SJCRH30 (cell line): ENCODE measurements at regions not wholly inside any gene's neighbourhood (a gene's known extent, or its start where the extent isn't known, plus 50 kb on each side); places are given as distances from the start of the nearest gene placed in this dataset.
"Not testable (repeated sequence)": the region's sequence is repeated elsewhere in the genome, so short reads cannot be mapped to it uniquely, and the experiment has no call there.

Experiments used
- DNase-seq, 2 experiments: peaks; one replicate each; pipeline ENCODE4 v3.0.0-alpha.2; 2015 to 2020
- H3K27ac ChIP-seq: fragments of 250-450 bp; sonication (Bioruptor Pico); 2 replicates; pipeline ENCODE4 v1.5.1; 2020; ENCODE audit warnings: mild to moderate bottlenecking, moderate library complexity
- H3K27me3 ChIP-seq: fragments of 250-450 bp; sonication (Bioruptor Pico); 2 replicates; pipeline ENCODE4 v1.5.1; 2020; ENCODE audit warnings: mild to moderate bottlenecking, moderate library complexity
- H3K36me3 ChIP-seq: fragments of 250-450 bp; sonication (Bioruptor Pico); 2 replicates; pipeline ENCODE4 v1.5.1; 2020; ENCODE audit warnings: mild to moderate bottlenecking, moderate library complexity
- H3K4me1 ChIP-seq: fragments of 250-450 bp; sonication (Bioruptor Pico); 2 replicates; pipeline ENCODE4 v1.5.1; 2020; ENCODE audit warnings: mild to moderate bottlenecking, moderate library complexity
- H3K4me3 ChIP-seq: fragments of 250-450 bp; sonication (Bioruptor Pico); 2 replicates; pipeline ENCODE4 v1.5.1; 2020; ENCODE audit warnings: mild to moderate bottlenecking, moderate library complexity
- H3K9me3 ChIP-seq: fragments of 250-450 bp; sonication (Bioruptor Pico); replicated peaks from 2 replicates; pipeline ENCODE4 v1.5.1; 2020; ENCODE audit warnings: mild to moderate bottlenecking, moderate library complexity

GRCh38 chr10:37479469-37479868 is 354.1 kb downstream of the ANKRD30A start:
- Histone ChIP-seq H3K27ac (peak overlapping the region; percentile 88), H3K4me3 (no peak overlapping the region), H3K9me3 (no peaks in the 10 kb centered on the region), H3K27me3 (no peaks in the 10 kb centered on the region), H3K36me3 (no peaks in the 10 kb centered on the region), H3K4me1 (peaks cover 40% of the 10 kb centered on the region)
- DNase-seq = no peak

DNA sequence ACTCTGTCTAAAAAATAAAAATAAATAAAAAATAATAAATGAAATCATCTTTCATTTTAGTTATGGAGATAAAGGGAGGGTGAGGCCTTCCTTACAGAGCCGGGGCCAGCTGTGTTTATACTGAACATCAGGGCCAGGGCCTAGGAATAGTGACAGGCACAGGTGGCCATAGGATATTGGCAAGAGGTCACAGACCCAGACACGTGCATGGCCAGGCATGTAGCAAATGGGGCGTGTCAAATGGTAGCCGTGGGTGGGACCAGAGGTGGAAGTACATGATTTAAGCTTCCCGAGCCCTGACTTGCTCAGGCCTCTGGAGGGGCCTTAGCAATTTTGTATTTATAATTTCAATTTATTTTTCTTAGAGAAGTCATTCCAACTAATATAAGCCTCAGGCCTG is 353.0 kb downstream of the ANKRD30A start:
- Histone ChIP-seq H3K4me3 (no peak overlapping the region), H3K27ac (peak overlapping the region; percentile 88), H3K9me3 (no peaks in the 10 kb centered on the region), H3K27me3 (no peaks in the 10 kb centered on the region), H3K4me1 (peaks cover 40% of the 10 kb centered on the region), H3K36me3 (no peaks in the 10 kb centered on the region)
- DNase-seq = peak; percentile 97 to 98

GRCh38 chr10:37476285-37476684 is 350.9 kb downstream of the ANKRD30A start:
- Histone ChIP-seq H3K27ac (no peak overlapping the region), H3K27me3 (no peaks in the 10 kb centered on the region), H3K4me3 (no peak overlapping the region), H3K9me3 (no peaks in the 10 kb centered on the region), H3K36me3 (no peaks in the 10 kb centered on the region), H3K4me1 (peaks cover 40% of the 10 kb centered on the region)
- DNase-seq = peak in 1 of 2 experiments; percentile 45

- peaks cover 32% of the 10 kb centered on the region for H3K4me1 ChIP-seq
- no peak overlapping the region for H3K4me3 ChIP-seq
- no peaks in the 10 kb centered on the region for H3K27me3 ChIP-seq
- no peak overlapping the region for H3K27ac ChIP-seq
- no peaks in the 10 kb centered on the region for H3K36me3 ChIP-seq
- DNase-seq = no peak
- H3K9me3 ChIP-seq = no peaks in the 10 kb centered on the region
Measured at GRCh38 chr10:37474645-37475044, 349.2 kb downstream of the ANKRD30A start.

DNA sequence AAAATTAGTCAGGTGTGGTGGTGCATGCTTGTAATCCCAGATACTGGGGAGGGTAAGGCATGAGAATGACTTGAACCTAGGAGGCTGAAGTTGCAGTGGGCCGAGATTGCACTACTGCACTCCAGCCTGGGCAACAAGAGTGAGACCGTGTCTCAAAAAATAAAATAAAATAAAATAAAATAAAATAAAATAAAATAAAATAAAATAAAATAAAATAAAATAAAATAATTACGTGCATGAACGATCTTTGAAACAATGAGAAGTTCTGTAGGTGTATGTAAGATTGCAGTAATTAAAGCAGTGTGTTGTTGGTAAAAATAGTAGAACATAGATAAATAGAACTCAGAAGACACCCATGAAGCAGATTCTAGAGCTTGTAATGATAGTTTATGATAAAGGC is 348.5 kb downstream of the ANKRD30A start:
- Histone ChIP-seq H3K27me3 (no peaks in the 10 kb centered on the region), H3K4me1 (peaks cover 25% of the 10 kb centered on the region), H3K9me3 (no peaks in the 10 kb centered on the region), H3K36me3 (no peaks in the 10 kb centered on the region), H3K27ac (no peak overlapping the region), H3K4me3 (no peak overlapping the region)
- no peak for DNase-seq

- Histone ChIP-seq H3K27ac (0 out of 2 replicates have a peak overlapping the region, but pooled peaks have one; percentile 8), H3K4me3 (no peak overlapping the region), H3K4me1 (peaks cover 4% of the 10 kb centered on the region; the same call in 1 of the 2 replicates), H3K36me3 (no peaks in the 10 kb centered on the region), H3K9me3 (no peaks in the 10 kb centered on the region), H3K27me3 (no peaks in the 10 kb centered on the region)
- peak; percentile 75 to 87 for DNase-seq
Measured at GRCh38 chr10:37467246-37467645, 341.8 kb downstream of the ANKRD30A start.

DNA sequence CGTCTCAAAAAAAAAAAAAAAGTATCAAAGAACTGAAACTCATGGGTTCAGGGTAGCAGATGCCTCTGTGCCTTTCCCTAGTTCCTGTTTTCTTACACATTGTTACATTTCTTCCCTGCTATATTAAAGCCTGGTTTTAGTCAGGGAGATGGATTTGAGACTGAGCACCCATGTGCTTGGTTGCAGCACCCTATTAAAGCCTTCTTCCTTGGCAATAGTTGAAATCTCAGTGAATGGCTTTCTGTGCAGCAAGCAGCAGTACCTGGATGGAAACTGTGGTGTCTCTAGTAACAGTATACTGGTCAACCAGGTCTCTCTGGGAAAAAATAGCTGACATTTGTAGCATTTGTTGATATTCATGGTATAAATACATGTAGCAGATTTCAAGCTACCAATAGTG is 331.1 kb downstream of the ANKRD30A start:
- no peak for DNase-seq
- no peaks in the 10 kb centered on the region for H3K27me3 ChIP-seq
- no peaks in the 10 kb centered on the region for H3K36me3 ChIP-seq
- no peak overlapping the region for H3K27ac ChIP-seq
- H3K9me3 ChIP-seq = no peaks in the 10 kb centered on the region
- H3K4me1 ChIP-seq = no peaks in the 10 kb centered on the region
- no peak overlapping the region for H3K4me3 ChIP-seq

- H3K36me3 ChIP-seq = no peaks in the 10 kb centered on the region
- H3K9me3 ChIP-seq = no peaks in the 10 kb centered on the region
- no peak overlapping the region for H3K27ac ChIP-seq
- H3K4me1 ChIP-seq = no peaks in the 10 kb centered on the region
- H3K27me3 ChIP-seq = no peaks in the 10 kb centered on the region
- no peak for DNase-seq
- no peak overlapping the region for H3K4me3 ChIP-seq
Measured at GRCh38 chr10:37448161-37448560, 322.8 kb downstream of the ANKRD30A start.

GRCh38 chr10:37442882-37443281 is 317.5 kb downstream of the ANKRD30A start:
- H3K36me3 ChIP-seq = no peaks in the 10 kb centered on the region
- H3K9me3 ChIP-seq = no peaks in the 10 kb centered on the region
- no peaks in the 10 kb centered on the region for H3K4me1 ChIP-seq
- no peak overlapping the region for H3K4me3 ChIP-seq
- no peak for DNase-seq
- H3K27ac ChIP-seq = no peak overlapping the region
- H3K27me3 ChIP-seq = no peaks in the 10 kb centered on the region

DNA sequence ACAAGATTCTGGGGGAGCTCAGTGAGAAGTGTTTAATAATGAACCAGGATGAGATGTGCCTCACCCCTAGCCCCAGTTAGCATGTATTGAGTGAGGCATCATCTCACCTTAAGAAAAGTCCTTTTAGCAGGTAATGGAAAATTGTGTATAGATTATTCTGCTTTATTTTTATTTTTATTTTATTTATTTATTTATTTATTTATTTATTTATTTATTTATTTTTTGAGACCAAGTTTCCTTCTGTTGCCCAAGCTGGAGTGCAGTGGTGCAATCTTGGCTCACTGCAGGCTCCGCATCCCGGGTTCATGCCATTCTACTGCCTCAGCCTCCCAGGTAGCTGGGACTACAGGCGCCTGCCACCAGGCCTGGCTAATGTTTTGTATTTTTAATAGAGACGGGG is 315.8 kb downstream of the ANKRD30A start:
- H3K27me3 ChIP-seq, H3K36me3 ChIP-seq, H3K4me1 ChIP-seq, H3K27ac ChIP-seq, H3K9me3 ChIP-seq, H3K4me3 ChIP-seq, DNase-seq: not testable (repeated sequence)

- H3K4me3 ChIP-seq = no peak overlapping the region
- no peaks in the 10 kb centered on the region for H3K4me1 ChIP-seq
- no peak overlapping the region for H3K27ac ChIP-seq
Measured at GRCh38 chr10:37439826-37440225, 314.4 kb downstream of the ANKRD30A start.

GRCh38 chr10:37436357-37436756 is 311.0 kb downstream of the ANKRD30A start:
- H3K36me3 ChIP-seq = no peaks in the 10 kb centered on the region

More at GRCh38 chr10:37439826-37440225, 314.4 kb downstream of the ANKRD30A start:
- DNase-seq = no peak
- Histone ChIP-seq H3K36me3 (no peaks in the 10 kb centered on the region), H3K27me3 (no peaks in the 10 kb centered on the region), H3K9me3 (no peaks in the 10 kb centered on the region)

DNA sequence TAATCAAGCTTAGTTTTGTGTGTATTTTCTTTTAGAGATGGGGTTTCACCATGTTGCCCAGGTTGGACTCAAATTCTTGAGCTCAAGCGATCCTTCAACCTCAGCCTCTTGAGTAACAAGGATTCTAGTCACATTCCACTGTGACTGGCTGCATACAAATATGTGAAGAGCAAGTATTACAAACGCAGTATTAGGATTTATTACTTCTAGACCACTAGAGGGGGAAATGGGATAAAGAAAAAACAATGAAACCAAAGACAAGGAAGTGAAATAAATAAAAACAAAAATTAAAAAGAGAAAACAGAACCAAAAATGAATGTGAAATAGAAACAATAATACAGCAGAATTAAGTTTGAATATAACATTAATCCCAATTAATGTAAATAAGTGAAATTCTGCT is 308.7 kb downstream of the ANKRD30A start:
- Histone ChIP-seq H3K9me3 (no peaks in the 10 kb centered on the region), H3K4me3 (no peak overlapping the region), H3K27ac (no peak overlapping the region), H3K27me3 (no peaks in the 10 kb centered on the region), H3K4me1 (no peaks in the 10 kb centered on the region), H3K36me3 (no peaks in the 10 kb centered on the region)
- DNase-seq = peak in 1 of 2 experiments; percentile 33

More at GRCh38 chr10:37436357-37436756, 311.0 kb downstream of the ANKRD30A start:
- H3K4me1 ChIP-seq = no peaks in the 10 kb centered on the region
- DNase-seq = no peak
- no peaks in the 10 kb centered on the region for H3K9me3 ChIP-seq
- H3K4me3 ChIP-seq = no peak overlapping the region
- no peak overlapping the region for H3K27ac ChIP-seq
- no peaks in the 10 kb centered on the region for H3K27me3 ChIP-seq
